ENCODE measurements at regions not wholly inside any gene's neighbourhood (a gene's known extent, or its start where the extent isn't known, plus 50 kb on each side); places are given as distances from the start of the nearest gene placed in this dataset.

- TF ChIP-seq CTCF (conservative IDR thresholded peaks at IDR 0.05) (no peak), ZFX (IDR thresholded peaks at IDR 0.05) (no peak)
Observed at GRCh38 chr2:235430366-235431083, 63.3 kb upstream of the AGAP1 start.
